ENCODE measurements at regions not wholly inside any gene's neighbourhood (a gene's known extent, or its start where the extent isn't known, plus 50 kb on each side); places are given as distances from the start of the nearest gene placed in this dataset.

GRCh38 chr10:132467464-132468149 lies 70.0 kb upstream of the INPP5A start:
- no peak for DNase-seq

- DNase-seq: no peak
Measured at GRCh38 chr10:132468216-132468615, 69.4 kb upstream of the INPP5A start.

GRCh38 chr10:132468651-132469050 lies 68.9 kb upstream of the INPP5A start:
- DNase-seq: no peak

DNA sequence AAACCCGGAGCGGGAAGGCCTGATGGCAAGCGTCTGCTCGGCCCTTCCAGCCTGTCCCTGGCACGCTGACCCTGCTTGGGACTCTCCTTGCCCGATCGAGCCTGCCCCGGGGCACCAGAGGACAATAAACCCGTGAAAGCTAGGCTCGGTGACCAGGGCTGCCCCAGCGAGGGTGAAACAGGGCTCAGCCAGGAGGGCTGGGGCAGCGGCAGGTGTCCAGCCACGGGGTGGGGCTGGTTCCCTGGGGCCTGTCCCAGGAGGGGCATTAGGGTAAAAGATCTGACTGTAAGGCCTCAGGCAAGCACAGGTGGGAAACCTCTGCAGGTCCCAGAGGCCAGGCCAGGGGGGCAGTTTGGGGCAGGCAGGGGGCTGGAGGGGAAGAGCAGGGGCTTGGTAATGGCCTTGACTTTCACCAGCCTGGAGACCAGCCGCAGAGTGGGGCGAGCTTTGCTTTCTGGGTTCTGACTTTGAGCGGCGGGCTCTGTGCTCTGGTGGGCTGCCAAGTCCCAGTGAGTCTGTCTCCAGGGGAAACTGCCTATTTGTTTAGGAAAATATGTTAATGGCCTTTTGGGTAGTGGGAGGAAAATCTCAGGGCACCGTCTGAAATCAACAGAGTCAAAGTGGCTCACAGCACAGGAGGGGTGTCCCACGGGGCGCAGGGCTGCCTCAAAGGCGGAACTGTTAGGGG lies 68.2 kb upstream of the INPP5A start:
- peak in 3 of 14 donors; percentile 28 to 60 (median 47) for DNase-seq

GRCh38 chr10:132470410-132471124 lies 67.0 kb upstream of the INPP5A start:
- no peak for DNase-seq

GRCh38 chr10:132471125-132471451 lies 66.5 kb upstream of the INPP5A start:
- no peak for DNase-seq

- no peak for DNase-seq
Measured at GRCh38 chr10:132471484-132471883, 66.1 kb upstream of the INPP5A start.

GRCh38 chr10:132475086-132475485 lies 62.5 kb upstream of the INPP5A start:
- DNase-seq: no peak

GRCh38 chr10:132476146-132477065 lies 61.2 kb upstream of the INPP5A start:
- no peak for DNase-seq

DNA sequence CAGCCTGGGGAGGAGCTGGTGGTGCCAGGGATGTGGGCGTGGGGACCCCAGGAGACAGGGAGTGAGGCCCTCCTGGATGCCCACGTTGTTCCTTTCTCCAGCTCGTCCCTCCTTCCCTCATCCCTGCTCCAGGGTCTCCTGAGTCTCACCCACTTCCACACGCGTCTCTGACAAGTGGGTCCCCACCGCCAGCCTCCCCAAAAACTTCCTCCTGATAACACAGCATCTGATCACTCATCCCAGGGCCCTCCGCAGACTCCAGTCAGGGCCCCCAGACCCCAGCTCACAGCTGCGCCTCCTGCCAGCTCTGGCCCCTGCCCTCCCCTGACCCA lies 60.6 kb upstream of the INPP5A start:
- no peak for DNase-seq

GRCh38 chr10:132477398-132478340 lies 59.9 kb upstream of the INPP5A start:
- no peak for DNase-seq

DNA sequence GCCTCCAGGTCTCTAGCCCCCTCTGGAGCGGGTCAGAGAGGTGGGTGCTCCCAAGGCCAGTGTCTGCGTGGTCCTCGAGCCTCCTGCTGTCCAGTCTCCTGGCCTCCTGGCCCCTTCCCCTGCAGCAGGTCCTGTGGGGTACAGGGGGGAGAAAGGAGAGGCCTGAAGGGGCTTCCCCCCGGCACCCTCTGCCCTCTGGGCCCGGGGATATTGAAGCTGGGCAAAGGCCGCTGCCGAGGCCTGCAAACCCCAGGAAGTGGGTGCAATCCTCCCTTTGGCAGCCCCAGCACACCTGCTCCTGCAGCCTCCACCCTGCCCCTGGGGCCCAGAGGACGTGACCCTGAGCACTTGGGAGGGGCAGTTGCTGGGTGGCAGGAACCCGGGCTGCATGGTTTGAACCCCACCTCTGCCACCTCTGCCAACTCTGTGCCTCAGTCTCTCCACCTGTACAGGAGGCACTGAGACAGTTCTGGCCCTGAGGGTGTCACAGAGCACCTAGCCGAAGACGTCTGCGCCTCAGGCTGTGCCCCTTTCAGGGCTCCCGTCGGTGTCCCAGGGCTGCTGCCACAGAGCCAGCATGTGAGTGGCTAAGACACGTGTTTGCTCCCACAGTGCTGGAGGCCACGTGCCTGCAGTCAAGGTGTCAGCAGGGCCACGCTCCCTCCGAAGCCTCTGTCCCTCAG lies 59.1 kb upstream of the INPP5A start:
- no peak for DNase-seq

- DNase-seq: no peak
Measured at GRCh38 chr10:132479024-132479602, 58.5 kb upstream of the INPP5A start.

DNA sequence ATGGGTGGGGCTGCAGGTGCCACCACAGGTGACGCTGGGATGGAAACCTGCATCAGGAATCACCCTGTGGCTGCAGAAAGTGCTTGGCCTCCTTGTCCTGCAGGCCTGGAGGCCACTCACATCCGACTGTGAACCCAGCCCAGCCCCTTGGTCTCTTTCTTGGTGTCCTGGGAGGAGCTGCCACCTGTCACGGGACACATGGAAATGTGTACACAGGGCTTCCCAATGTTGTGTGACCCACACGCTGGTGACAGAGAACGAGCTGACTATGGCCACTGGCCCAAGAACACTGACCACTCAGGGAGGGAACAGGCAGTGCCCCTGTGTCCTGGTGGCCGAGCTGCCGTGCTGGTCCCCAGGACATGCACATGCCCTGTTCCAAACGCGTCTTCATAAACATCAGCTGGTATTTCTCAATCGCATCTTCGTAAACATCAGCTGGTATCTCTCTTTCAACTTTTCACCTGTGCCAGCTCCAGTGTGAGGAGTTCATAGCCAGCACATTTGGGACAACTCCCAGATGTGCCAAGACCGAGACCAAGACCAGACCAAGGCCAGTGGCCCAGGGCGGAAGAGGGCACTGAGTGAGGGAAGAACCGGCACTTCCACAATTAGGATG lies 57.9 kb upstream of the INPP5A start:
- no peak for DNase-seq

DNA sequence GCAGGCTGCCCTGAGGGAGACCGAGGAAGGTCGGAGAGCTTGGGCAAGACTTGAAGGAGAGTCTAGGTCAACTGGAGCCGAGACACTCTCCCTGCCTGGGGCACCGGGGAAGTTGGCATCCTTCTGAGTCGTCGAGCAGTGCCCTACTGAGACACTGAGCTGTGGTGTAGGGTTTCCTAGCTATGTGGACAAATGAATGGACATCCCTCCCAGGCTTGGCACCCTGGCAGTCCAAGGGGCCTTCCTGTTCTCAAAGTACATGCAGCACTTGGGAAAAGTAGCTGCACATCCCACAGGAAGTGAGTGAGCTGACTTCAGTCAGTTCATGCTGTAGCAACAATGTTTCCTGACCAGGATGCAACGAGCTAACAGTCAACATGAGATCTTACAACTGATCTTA lies 57.2 kb upstream of the INPP5A start:
- DNase-seq: no peak

- no peak for DNase-seq
Measured at GRCh38 chr10:132481690-132482089, 55.9 kb upstream of the INPP5A start.

DNA sequence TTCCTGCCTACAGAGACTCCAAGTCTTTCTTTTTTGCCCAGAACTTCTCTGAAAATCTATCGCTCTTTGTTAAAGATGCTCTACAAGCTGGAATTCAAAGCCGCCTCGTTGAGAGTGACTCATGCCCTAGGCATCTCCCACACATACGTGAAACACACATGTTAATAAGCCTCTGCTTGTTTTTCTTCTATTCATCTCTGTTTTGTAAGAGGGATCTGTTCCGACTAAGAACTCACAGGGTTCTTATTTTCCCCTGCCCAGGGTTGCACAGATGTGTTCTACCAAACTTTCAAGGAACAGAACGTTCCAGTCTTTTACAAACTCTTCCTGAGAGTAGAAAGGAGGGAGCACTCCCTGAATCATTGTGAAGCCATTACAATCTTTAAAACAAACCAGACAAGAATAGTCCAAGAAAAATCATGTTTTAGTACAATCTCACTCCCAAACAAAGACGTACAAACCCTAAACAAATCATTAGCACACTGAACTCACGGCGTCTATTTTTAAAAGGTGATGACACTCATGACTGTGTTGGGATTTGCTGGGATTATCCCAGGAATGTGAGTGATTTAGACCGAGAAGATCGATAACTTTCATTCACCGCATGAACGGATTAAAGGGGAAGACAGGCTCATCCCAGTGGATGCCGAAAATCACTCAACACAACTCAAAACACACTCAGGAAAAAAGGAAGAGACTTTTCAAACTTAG lies 55.3 kb upstream of the INPP5A start:
- no peak for DNase-seq

DNA sequence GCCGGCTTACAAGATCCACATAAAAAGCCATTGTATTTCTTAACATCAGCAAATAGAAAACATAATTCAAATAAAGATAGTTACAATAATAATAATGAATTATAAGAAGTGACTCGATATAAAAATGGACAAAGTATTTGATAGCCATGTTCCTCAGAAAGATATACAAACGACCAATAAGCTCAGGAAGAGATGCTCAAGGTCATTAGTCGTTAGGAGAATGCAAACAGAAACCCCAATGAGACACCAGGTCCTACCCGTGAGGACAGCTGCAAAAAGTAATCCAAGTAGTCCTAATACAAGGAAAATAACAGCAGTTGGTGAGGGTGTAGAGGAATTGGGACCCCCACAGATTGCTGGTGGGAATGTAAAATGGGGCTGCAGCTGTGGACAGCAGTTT lies 54.2 kb upstream of the INPP5A start:
- DNase-seq: no peak

- no peak for DNase-seq
Measured at GRCh38 chr10:132484922-132485321, 52.7 kb upstream of the INPP5A start.

DNA sequence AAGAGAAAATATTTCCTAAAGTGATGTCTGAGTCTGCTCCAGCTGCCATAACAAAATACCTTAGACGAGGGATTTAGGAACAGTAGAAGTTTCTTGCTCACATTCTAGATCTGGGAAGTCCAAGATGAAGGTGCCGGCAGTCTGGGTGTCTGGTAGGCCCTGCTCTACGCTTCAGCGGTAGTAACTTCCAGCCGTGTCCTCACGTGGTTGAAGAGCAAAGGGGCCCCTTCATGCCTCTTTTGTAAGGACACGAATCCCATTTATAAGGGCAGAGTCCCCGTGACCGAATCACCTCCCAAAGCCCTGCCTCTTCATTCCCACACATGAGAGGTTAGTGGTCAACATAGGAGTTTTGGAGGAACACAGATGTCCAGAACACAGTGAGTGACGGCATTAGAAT lies 52.2 kb upstream of the INPP5A start:
- DNase-seq: no peak

Measured in C1 segment of cervical spinal cord (tissue), 14 donors.